ENCODE measurements at regions not wholly inside any gene's neighbourhood (a gene's known extent, or its start where the extent isn't known, plus 50 kb on each side); places are given as distances from the start of the nearest gene placed in this dataset.

DNA sequence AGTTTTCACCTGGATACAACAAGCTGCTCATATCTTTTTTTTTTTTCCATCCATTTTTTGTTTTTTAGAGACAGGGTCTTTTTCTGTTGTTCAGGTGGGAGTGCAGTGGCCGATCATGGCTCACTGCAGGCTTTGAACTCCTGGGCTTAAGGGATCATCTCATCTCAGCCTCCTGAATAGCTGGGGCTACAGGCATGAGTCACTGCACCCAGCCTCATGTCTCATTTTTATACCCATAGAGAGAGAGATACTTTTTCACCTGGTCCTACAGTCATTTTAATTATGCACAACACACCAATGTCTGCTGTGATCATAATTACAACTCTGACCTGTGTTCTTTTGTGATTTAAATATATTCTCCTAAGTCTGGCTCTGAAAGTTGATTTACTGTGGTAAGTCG, 84.4 kb downstream of the KIF4B start:
- no peak for ATAC-seq
- intact Hi-C loops (cut with micrococcal nuclease): no loop called here
- Mint-ChIP-seq H3K4me3 (no peak overlapping the region), H3K4me1 (ENCODE audit: low read depth) (no peaks in the 10 kb centered on the region), H3K9me3 (no peaks in the 10 kb centered on the region), H3K27me3 (peaks cover 7% of the 10 kb centered on the region), H3K27ac (no peak overlapping the region), H3K36me3 (ENCODE audit: low read depth) (no peaks in the 10 kb centered on the region)
- ChIA-PET POLR2A (no interaction called here), CTCF (no interaction called here)
- TF ChIP-seq, protein P1, sequence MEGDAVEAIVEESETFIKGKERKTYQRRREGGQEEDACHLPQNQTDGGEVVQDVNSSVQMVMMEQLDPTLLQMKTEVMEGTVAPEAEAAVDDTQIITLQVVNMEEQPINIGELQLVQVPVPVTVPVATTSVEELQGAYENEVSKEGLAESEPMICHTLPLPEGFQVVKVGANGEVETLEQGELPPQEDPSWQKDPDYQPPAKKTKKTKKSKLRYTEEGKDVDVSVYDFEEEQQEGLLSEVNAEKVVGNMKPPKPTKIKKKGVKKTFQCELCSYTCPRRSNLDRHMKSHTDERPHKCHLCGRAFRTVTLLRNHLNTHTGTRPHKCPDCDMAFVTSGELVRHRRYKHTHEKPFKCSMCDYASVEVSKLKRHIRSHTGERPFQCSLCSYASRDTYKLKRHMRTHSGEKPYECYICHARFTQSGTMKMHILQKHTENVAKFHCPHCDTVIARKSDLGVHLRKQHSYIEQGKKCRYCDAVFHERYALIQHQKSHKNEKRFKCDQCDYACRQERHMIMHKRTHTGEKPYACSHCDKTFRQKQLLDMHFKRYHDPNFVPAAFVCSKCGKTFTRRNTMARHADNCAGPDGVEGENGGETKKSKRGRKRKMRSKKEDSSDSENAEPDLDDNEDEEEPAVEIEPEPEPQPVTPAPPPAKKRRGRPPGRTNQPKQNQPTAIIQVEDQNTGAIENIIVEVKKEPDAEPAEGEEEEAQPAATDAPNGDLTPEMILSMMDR (IDR thresholded peaks at IDR 0.05): no peak
- no peak for DNase-seq

DNA sequence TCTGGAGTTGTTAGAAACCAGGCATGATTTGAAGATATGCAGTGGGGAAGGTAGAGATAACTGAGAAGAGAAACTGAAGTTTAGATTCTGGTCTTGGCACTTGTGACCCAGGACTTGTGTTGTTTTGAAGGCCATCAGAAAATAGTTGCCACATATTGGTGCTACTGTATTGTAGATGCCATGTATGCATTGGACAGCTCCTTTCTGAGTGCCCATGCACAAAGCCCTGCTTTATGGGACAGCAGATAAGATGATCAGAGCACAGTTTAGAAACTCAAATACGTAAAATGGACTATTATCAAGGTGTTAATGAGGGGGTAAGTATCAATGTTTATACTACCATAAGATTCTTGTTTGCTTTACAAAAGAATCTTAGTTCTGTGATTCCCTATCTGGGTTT, 84.9 kb downstream of the KIF4B start:
- no peaks in the 10 kb centered on the region for H3K36me3 Mint-ChIP-seq (ENCODE audit: low read depth)
- H3K4me3 Mint-ChIP-seq: no peak overlapping the region
- TF ChIP-seq, protein P1 (IDR thresholded peaks at IDR 0.05): no peak
- H3K27me3 Mint-ChIP-seq: peaks cover 7% of the 10 kb centered on the region
- no peaks in the 10 kb centered on the region for H3K4me1 Mint-ChIP-seq (ENCODE audit: low read depth)
- intact Hi-C loops (cut with micrococcal nuclease): no loop called here
- DNase-seq (no peak), ATAC-seq (no peak)
- CTCF ChIA-PET: no interaction called here
- no peaks in the 10 kb centered on the region for H3K9me3 Mint-ChIP-seq
- POLR2A ChIA-PET: no interaction called here
- H3K27ac Mint-ChIP-seq: no peak overlapping the region

DNA sequence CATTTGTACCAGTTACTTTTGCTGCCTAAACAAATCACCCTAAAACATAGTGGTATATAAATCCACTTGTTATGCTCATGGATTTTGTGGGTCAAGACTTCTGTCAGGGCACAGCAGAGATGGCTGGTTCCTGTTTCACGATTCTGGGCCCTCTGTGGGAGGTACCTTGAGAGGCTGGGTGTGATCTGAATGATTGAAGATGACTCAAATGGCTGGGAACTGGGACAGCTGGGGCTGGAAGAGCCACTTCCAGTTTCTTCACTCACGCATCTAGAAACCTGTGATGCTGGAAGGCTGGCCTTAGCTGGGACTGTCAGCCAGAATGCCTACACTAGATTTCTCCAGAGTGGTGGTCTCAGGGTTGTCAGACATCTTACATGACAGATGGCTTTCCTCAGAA, 88.1 kb downstream of the KIF4B start:
- ATAC-seq (no peak), DNase-seq (no peak)
- Mint-ChIP-seq H3K4me3 (no peak overlapping the region), H3K9me3 (no peaks in the 10 kb centered on the region), H3K4me1 (ENCODE audit: low read depth) (no peaks in the 10 kb centered on the region), H3K36me3 (ENCODE audit: low read depth) (no peaks in the 10 kb centered on the region), H3K27me3 (peaks cover 2% of the 10 kb centered on the region), H3K27ac (no peak overlapping the region)
- POLR2A ChIA-PET: no interaction called here
- intact Hi-C loops (cut with micrococcal nuclease): no loop called here
- CTCF ChIA-PET: interaction anchor here (0.6 kb wide), 1 partner anchor 496 kb away, joined by 3 read pairs; no protein-coding TSS in a partner anchor
- TF ChIP-seq, protein P1 (IDR thresholded peaks at IDR 0.05): no peak

DNA sequence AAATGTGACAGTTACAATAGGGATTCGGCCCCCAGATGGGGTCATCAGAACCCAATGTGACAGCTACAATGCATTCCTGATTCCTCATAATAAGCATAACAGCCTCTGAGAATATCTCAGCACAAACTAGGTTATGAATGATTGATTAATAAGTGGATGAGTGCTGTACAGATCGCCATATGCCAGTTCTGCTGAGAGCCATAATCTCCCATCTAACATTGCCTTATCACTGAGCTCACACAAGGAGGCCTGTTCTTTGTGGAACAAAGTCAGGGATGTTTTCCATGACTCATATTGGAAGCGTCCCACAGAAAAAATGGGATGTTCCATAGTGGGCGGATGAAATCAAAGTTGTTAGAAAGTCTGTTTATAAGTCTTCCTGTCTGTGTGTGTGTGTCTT, 89.6 kb downstream of the KIF4B start:
- Mint-ChIP-seq H3K9me3 (no peaks in the 10 kb centered on the region), H3K4me3 (no peak overlapping the region), H3K27me3 (peaks cover 2% of the 10 kb centered on the region), H3K36me3 (ENCODE audit: low read depth) (no peaks in the 10 kb centered on the region), H3K27ac (no peak overlapping the region), H3K4me1 (ENCODE audit: low read depth) (no peaks in the 10 kb centered on the region)
- ATAC-seq (no peak), DNase-seq (no peak)
- intact Hi-C loops (cut with micrococcal nuclease): no loop called here
- TF ChIP-seq, protein P1 (IDR thresholded peaks at IDR 0.05): no peak
- CTCF ChIA-PET: no interaction called here
- POLR2A ChIA-PET: no interaction called here

DNA sequence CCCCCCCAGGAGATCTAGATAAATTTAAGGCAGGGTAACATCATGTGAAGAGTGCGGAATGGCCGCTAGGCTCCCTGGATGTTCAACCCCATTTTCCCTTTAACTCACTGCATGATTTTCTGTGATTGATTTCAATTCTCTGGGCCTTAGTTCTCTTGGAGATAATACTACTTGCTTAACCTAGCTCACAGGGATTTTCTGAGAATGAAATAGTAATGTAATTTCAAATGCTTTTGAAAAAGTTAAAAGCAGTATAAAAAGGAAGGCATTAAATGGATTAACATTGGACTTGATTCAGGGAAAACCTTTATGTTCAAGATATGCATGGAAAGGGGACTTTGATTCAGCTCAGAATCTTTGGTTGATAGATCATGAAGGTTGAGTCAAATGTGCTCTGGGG, 90.9 kb downstream of the KIF4B start:
- intact Hi-C loops (cut with micrococcal nuclease): no loop called here
- H3K9me3 Mint-ChIP-seq: no peaks in the 10 kb centered on the region
- TF ChIP-seq, protein P1 (IDR thresholded peaks at IDR 0.05): no peak
- POLR2A ChIA-PET: no interaction called here
- CTCF ChIA-PET: no interaction called here
- no peaks in the 10 kb centered on the region for H3K4me1 Mint-ChIP-seq (ENCODE audit: low read depth)
- H3K4me3 Mint-ChIP-seq: no peak overlapping the region
- no peak for DNase-seq
- no peak overlapping the region for H3K27ac Mint-ChIP-seq
- peaks cover 2% of the 10 kb centered on the region for H3K27me3 Mint-ChIP-seq
- H3K36me3 Mint-ChIP-seq (ENCODE audit: low read depth): no peaks in the 10 kb centered on the region
- ATAC-seq: no peak

All from activated CD8-positive, alpha-beta T cell treated with anti-CD3 and anti-CD28 coated beads for 36 hours (primary cell).